GM12872 (cell line): ENCODE measurements at regions not wholly inside any gene's neighbourhood (a gene's known extent, or its start where the extent isn't known, plus 50 kb on each side); places are given as distances from the start of the nearest gene placed in this dataset.

Experiments used
- CTCF ChIP-seq: IDR thresholded peaks from 3 replicates; pipeline ENCODE4 v1.5.1; 2011; ENCODE audit warnings: low read depth, mild to moderate bottlenecking, low read length, moderate library complexity; ENCODE audit not compliant: insufficient read depth

GRCh38 chr1:193807208-193807607 lies 620.8 kb upstream of the B3GALT2 start:
- no peak for TF ChIP-seq CTCF

- no peak for TF ChIP-seq CTCF
These were observed 620.0 kb upstream of the B3GALT2 start for GRCh38 chr1:193806079-193807048.

- TF ChIP-seq CTCF = no peak
These were observed 613.7 kb upstream of the B3GALT2 start for GRCh38 chr1:193799948-193800690.

- TF ChIP-seq CTCF = no peak
These were observed 613.0 kb upstream of the B3GALT2 start for GRCh38 chr1:193799371-193799770.

- no peak for TF ChIP-seq CTCF
These were observed 607.8 kb upstream of the B3GALT2 start for GRCh38 chr1:193794239-193794638.

GRCh38 chr1:193791746-193792145 lies 605.3 kb upstream of the B3GALT2 start:
- no peak for TF ChIP-seq CTCF

GRCh38 chr1:193787061-193787460 lies 600.6 kb upstream of the B3GALT2 start:
- TF ChIP-seq CTCF = no peak
